ENCODE measurements at regions not wholly inside any gene's neighbourhood (a gene's known extent, or its start where the extent isn't known, plus 50 kb on each side); places are given as distances from the start of the nearest gene placed in this dataset.

- no peaks in the 10 kb centered on the region for H3K4me1 ChIP-seq (ENCODE audit: control insufficient read depth, insufficient read depth, low read length)
- H3K27me3 ChIP-seq (ENCODE audit: control insufficient read depth, insufficient read depth, low read length) = no peaks in the 10 kb centered on the region
- WGBS (ENCODE audit: insufficient coverage) = 80% methylated on average over 7 of the region's 7 CpGs
- ATAC-seq (no peak), DNase-seq (no peak)
- Mint-ChIP-seq H3K9me3 (peaks cover 0 to 2% of the 10 kb centered on the region in 2 donors), H3K4me1 (no peaks in the 10 kb centered on the region), H3K4me3 (no peak overlapping the region), H3K27me3 (ENCODE audit: low read depth in 2 of 2) (no peaks in the 10 kb centered on the region), H3K36me3 (no peaks in the 10 kb centered on the region), H3K27ac (no peak overlapping the region)
- TF ChIP-seq, protein P1, sequence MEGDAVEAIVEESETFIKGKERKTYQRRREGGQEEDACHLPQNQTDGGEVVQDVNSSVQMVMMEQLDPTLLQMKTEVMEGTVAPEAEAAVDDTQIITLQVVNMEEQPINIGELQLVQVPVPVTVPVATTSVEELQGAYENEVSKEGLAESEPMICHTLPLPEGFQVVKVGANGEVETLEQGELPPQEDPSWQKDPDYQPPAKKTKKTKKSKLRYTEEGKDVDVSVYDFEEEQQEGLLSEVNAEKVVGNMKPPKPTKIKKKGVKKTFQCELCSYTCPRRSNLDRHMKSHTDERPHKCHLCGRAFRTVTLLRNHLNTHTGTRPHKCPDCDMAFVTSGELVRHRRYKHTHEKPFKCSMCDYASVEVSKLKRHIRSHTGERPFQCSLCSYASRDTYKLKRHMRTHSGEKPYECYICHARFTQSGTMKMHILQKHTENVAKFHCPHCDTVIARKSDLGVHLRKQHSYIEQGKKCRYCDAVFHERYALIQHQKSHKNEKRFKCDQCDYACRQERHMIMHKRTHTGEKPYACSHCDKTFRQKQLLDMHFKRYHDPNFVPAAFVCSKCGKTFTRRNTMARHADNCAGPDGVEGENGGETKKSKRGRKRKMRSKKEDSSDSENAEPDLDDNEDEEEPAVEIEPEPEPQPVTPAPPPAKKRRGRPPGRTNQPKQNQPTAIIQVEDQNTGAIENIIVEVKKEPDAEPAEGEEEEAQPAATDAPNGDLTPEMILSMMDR (IDR thresholded peaks at IDR 0.05) = no peak
- H3K9me3 ChIP-seq (ENCODE audit: control insufficient read depth, insufficient read depth, low read length) = no peaks in the 10 kb centered on the region
- intact Hi-C loops (cut with micrococcal nuclease) = no loop called here
- no peak overlapping the region for H3K4me3 ChIP-seq (ENCODE audit: low read length)
- no peak overlapping the region for H3K27ac ChIP-seq (ENCODE audit: low read length)
- H3K36me3 ChIP-seq (ENCODE audit: control insufficient read depth, insufficient read depth, low read length) = no peaks in the 10 kb centered on the region
Observed at GRCh38 chr5:110063640-110064602, 374.2 kb downstream of the MAN2A1 start.

DNA sequence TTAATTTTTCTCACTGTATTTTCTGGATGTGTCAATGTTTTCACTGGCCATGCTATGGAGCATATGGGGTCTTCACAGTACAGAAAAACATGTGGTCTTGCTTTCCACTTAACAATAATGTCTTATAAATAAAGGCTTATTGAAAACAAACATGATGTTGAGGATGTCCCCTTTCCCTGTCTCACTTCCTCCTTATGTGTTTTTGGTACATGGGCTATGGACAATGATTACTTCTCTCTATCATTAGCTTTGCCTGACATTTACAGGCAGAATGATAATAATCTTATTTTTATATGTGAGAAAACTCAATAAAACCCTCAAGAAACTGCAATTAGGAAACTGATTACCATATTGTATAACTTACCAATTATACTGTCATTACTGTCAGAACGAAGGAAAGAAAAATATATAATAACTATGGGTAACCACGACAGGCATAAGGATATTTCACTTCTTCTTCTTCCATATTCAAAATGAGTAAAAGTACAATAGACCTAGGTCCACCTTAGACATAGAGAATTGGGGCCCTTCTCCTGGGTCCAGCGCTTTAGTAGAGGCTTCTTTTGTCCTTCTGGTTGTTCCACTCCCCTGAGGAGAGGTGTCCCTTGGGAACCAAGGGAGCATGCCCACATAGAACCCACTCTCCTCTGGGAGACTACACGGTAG, 375.0 kb downstream of the MAN2A1 start:
- no peaks in the 10 kb centered on the region for H3K27me3 ChIP-seq (ENCODE audit: control insufficient read depth, insufficient read depth, low read length)
- DNase-seq (no peak), ATAC-seq (no peak)
- no peaks in the 10 kb centered on the region for H3K4me1 ChIP-seq (ENCODE audit: control insufficient read depth, insufficient read depth, low read length)
- WGBS (ENCODE audit: insufficient coverage) = 94% methylated on average over 3 of the region's 4 CpGs
- Mint-ChIP-seq H3K4me1 (no peaks in the 10 kb centered on the region), H3K9me3 (peaks cover 1 to 2% of the 10 kb centered on the region in 2 donors), H3K36me3 (peaks cover 3% of the 10 kb centered on the region), H3K4me3 (no peak overlapping the region), H3K27ac (no peak overlapping the region), H3K27me3 (ENCODE audit: low read depth in 2 of 2) (no peaks in the 10 kb centered on the region)
- no peak overlapping the region for H3K27ac ChIP-seq (ENCODE audit: low read length)
- no peak overlapping the region for H3K4me3 ChIP-seq (ENCODE audit: low read length)
- TF ChIP-seq, protein P1 (IDR thresholded peaks at IDR 0.05) = no peak
- H3K36me3 ChIP-seq (ENCODE audit: control insufficient read depth, insufficient read depth, low read length) = no peaks in the 10 kb centered on the region
- H3K9me3 ChIP-seq (ENCODE audit: control insufficient read depth, insufficient read depth, low read length) = no peaks in the 10 kb centered on the region
- intact Hi-C loops (cut with micrococcal nuclease) = no loop called here

DNA sequence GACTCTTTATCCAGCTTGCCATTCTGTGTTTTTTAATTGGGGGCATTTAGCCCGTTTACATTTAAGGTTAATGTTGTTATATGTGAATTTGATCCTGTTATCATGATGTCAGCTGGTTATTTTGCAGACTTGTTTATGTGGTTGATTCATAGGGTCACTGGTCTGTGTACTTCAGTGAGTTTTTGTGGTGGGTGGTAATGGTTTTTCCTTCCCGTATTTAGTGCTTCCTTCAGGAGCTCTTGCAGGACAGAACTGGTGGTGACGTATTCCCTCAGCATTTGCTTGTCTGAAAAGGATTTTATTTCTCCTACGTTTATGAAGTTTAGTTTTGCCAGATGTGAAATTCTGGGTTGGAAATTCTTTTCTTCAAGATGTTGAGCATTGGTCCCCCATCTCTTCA, 381.1 kb downstream of the MAN2A1 start:
- Mint-ChIP-seq H3K27ac (no peak overlapping the region), H3K4me3 (no peak overlapping the region), H3K36me3 (peaks cover 36% of the 10 kb centered on the region), H3K9me3 (peaks cover 9 to 18% of the 10 kb centered on the region in 2 donors), H3K4me1 (no peaks in the 10 kb centered on the region), H3K27me3 (ENCODE audit: low read depth in 2 of 2) (peaks cover 10 to 17% of the 10 kb centered on the region in 2 donors)
- Histone ChIP-seq H3K27me3 (ENCODE audit: control insufficient read depth, insufficient read depth, low read length) (no peaks in the 10 kb centered on the region), H3K4me3 (ENCODE audit: low read length) (no peak overlapping the region), H3K4me1 (ENCODE audit: control insufficient read depth, insufficient read depth, low read length) (no peaks in the 10 kb centered on the region), H3K36me3 (ENCODE audit: control insufficient read depth, insufficient read depth, low read length) (no peaks in the 10 kb centered on the region), H3K27ac (ENCODE audit: low read length) (no peak overlapping the region), H3K9me3 (ENCODE audit: control insufficient read depth, insufficient read depth, low read length) (peaks cover 10% of the 10 kb centered on the region)
- TF ChIP-seq, protein P1 (IDR thresholded peaks at IDR 0.05) = no peak
- 81% methylated on average over 4 of the region's 4 CpGs for WGBS (ENCODE audit: insufficient coverage)
- intact Hi-C loops (cut with micrococcal nuclease) = loop anchor here (10.0 kb wide), 1 partner anchor 1216 kb away; no protein-coding TSS in a partner anchor
- DNase-seq (no peak), ATAC-seq (no peak)

All from natural killer cell (primary cell).